GM19351 (cell line): ENCODE measurements at regions not wholly inside any gene's neighbourhood (a gene's known extent, or its start where the extent isn't known, plus 50 kb on each side); places are given as distances from the start of the nearest gene placed in this dataset.

Experiments used
- ATAC-seq: cut with Tn5 transposase; IDR thresholded peaks from one replicate; pipeline ENCODE4 v1.9.1; 2021; ENCODE audit warnings: mild to moderate bottlenecking, moderate library complexity; ENCODE audit not compliant: unreplicated experiment

DNA sequence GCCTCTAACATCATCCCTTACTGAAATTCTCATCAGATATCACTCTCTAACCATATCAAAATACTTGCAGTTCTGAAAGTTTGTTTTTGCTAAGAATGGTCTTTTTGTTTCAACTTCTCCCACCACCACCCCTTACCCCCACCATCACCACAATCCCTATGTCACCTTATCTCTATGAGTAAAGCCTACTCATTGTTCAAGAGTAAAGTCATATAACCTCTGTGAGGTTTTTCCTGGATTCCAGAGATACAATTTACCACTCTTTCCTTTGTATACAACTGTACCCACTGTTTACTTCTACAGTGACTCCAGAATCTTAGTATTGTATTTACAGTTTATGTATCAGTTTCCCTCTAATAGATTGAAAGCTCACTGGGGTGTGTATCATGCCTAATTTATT is 158.0 kb upstream of the PCDH10 start:
- ATAC-seq = no peak

DNA sequence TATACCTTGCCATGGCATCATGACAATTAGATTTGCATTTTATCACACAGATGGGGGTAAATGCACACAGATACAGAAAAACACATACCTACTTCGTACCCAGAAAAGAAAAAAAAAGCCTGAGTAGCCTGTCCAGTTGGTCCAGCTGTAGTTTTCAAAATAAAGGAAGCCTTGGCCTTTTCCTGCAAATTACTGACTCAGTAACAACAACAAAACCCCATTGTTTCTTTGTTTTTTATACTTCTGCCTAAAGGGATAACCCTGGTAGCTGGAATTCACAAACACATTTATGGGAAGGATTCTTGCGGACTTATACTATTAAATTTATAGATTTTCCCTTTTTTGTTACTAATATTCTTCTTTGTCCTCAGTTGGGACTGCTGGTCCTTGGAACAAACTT is 156.4 kb upstream of the PCDH10 start:
- ATAC-seq = no peak

DNA sequence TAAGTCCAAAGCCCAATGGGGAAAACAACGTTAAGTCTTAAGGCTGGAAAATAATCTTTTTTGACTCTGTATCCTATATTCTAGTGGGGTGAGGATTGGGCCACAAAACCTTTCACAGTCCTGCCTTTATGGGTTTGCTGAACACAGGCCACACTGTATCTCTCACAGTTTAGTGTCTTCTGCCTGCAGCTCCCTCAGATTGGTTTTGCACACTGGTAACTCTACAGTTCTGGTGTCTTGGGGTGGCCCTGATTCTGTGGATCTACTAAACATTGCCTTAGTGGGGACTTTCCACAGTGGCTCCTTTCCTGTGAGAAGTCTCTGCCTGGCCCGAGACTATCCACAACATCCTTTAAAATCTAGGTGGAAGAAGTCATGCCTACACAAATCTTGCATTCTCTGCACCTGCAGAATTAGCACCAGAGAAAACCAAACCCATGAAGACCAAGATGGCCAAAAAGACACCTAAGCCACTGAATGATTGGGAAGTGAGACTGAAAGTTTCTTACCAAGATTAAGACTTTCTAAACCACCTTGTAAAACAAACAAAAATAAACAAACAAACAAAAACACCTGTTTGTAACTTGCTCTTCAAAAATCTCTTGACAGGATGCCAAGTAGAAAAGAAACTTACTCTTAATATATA is 150.4 kb upstream of the PCDH10 start:
- ATAC-seq = no peak

DNA sequence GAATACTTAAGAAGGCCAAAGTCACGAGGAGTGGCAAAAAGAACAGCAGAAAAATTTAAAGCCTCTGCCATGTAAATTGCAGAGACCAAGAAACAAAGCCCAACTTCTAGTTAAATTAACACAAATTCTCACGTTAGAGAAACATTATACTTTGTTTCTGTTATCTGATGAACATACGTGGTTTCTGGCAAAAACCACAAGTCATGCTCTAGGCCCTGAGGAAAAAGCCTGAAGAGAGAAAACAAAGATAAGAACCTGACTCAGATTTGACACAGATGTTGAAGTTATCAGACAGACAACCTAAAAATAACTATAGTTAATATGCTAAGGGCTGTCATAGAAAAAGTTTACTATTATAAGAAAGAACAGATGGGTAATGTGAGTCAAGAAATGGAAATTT is 149.1 kb upstream of the PCDH10 start:
- no peak for ATAC-seq

DNA sequence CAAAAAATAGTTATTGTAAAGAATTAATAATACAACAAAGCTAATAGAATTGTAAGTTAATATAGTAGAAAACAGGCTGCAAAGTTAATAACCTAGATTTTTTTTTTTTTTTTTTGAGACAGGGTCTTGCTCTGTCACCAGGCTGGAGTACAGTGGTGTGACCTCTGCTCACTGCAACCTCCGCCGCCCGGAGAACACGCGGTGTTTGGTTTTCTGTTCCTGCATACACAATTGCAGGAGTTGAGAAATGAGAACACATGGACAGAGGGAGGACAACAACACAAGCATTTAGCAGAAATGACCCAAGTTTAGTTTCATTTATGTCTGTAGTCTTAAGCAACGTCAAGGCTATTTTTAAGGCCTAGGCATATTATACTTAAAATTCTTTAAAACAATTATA is 145.9 kb upstream of the PCDH10 start:
- no peak for ATAC-seq

DNA sequence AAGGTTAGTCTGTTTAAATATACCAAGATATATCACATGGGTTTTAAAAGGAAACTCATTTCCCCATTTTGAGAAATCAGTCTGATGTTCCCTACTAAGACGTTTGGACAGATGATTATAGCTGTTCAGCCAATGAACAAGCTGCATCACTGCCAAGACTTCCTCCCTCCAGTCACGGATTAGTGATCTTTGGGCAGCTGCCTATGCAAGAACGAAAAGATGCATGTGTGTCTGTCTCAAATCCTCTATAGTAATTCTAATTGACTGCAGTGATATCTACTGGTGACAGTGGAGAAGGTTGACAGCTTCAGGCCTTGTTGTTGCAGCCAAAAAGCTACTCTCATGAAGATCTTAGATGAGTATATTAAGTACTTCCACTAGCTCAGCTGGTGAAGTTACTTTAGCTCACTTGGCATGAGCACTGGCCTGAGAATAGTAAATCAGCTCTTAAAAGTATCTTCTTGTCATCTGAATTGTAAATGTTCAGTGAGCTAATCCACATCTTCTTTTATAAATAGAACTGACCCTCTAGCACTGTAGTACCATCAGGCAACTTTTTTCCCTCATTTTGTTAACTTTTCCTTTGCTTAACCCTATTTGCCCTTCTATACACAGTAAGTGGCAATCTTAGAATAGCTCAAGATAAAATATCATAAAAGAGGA is 134.5 kb upstream of the PCDH10 start:
- no peak for ATAC-seq

DNA sequence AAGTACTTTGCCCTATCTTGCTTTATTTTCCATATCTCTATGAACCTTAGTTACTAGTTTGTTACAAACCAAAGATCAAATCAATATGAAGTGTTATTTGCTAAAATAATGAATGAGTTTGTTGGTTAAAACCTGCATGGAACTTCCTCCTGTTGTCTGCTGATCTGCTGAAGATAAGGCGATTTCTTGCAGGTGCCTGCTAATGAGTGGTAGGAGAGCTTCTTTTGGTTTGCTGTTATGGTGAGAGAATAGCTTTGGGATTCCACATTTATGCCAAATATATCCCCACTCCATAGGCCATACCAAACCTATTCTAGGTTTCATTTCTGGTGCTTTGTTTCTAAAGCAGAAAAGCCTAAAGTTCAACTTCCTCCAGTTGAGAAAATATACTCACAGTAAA is 103.8 kb upstream of the PCDH10 start:
- no peak for ATAC-seq

DNA sequence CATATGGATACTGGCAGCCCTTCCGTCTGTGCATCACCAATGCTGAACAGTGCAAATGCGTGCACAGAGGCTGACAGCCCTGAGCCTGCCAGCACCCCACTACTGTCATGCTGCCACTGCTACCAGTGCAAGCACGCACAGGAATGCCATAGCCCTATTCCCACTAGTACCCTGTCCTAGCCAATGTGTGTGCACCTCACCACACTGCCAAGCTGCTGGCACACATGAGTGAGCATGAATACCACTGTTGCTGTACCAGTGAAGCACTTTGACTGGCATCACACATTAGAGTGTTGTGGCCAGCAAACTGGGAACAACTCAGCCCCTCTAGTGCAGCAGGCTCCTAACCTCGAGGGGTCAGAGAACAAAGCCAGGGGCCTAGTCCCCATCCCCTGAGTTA is 102.9 kb upstream of the PCDH10 start:
- ATAC-seq = no peak

DNA sequence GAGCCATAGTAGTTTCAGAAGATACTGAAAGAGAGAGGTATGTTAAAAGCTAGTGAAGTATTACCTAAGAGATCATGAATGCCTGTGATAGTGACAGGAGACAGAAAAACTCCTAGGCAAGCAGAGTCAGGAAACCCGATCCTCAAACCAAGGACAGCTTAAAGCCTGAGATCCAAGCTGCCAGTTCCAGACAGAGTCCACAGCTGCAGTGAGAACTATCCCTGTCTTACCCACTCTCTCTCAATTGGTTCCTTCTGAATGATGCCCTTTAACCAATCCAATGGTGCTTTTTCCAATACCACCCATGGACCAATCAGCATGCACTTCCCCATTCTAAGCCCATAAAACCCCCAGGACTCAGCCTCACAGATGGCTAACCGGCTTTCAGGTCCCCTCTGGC is 90.4 kb upstream of the PCDH10 start:
- ATAC-seq = no peak

DNA sequence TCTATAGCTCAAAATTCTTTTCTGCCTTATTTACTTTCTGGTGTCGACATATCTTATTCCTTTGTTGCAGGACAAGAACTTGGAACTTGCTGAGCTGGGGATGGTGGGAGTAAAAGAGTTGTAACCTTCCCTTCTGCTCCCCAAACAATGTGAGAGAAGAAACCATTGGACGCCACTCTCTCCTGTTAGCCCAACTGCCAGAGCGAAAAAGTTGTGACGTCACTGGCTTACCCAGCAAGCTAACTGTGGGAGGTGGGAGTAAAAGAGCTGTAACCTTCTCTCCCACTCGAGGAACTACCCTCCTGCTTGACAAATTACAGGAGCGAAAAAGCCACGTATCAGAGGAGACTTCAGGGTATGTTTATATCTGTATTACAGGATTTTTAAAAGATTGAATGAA is 90.0 kb upstream of the PCDH10 start:
- no peak for ATAC-seq

DNA sequence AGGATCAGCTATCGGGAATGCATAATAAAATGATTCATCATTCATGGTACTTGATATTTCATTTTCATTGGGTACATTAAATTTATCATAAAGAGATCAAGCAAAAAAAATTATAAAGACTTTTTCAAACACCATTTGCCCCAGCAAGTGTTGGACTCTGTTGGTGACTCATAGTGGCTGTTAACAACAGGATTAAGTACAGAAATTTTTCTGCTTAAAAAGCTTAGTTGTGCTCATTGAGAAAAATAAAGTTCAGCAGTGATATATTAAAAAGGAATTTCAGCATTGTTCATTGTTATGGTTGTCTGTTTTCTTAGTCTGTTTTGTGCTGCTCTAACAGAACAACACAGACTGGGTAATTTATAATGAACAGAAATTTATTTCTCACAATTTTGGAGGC is 86.2 kb upstream of the PCDH10 start:
- ATAC-seq = no peak

DNA sequence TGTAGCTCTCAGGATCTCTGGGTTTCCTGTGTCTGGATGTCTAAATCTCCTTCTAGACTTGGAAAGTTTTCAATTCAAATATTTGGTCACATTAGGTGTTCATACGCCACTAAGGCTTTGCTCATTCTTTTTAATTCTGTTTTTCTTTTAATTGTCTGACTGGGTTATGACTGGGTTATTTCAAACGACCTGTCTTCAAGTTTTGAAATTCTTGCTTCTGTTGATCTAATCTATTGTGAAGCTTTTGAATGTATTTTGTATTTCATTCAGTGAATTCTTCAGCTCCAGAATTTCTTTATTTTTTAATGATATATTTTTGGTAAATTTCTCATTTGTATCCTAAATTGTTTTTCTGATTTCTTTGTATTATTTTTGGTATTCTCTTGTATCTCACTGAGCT is 81.0 kb upstream of the PCDH10 start:
- ATAC-seq = no peak

DNA sequence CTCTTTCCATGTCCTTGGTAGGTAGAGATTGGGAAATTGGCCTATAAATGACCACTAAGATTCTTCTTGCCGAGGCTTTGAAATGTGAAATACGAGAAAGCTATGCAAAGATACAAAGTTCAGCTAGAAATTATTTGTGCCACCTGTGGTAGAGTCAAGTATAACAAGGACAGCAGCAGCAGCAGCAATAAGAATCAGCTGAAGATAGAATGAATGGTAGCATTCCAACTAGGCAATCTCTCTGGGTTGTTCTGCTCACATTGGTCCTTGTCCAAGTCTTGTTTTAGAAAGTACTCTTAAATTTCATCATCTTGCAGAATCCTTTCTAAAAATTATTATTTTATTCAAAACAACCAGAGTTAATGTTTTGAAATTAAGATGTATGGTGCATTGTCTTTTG is 67.8 kb upstream of the PCDH10 start:
- no peak for ATAC-seq

DNA sequence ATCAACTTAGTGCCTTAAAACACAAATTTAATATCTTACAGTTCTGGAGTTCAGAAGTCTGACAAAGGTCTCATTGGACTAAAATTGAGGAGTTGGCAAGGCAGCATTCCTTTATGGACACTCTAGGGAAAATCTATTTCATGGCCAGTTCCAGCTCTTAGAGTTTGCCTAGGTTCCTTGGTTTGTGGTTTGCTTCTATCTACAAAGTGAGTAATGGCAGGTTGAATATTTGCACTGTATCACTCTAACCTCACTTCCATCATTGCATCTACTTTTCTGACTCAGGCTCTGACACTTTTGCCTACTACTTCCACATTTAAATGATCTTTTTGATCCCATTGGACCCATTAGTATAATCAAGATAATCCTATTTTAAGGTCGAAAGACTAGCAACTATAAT is 64.7 kb upstream of the PCDH10 start:
- ATAC-seq = no peak

DNA sequence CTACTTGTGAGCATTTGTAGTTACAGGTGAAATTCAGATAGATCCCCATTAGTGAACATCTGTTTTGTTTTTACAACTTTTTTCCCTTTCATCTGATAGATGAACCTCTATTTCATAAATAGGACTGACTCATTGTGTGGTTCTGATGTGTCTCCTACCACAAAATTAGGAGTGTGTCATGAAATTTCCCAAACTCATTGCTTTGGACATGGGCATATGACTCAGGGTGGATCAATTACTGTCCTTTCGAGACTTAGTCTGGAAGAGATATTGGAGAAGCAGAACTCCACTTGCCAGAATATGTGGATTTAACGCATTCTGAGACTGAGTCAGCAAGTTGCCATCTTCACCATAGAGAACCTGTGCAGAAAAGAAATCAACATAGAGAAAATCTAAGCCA is 53.5 kb upstream of the PCDH10 start:
- ATAC-seq = no peak

DNA sequence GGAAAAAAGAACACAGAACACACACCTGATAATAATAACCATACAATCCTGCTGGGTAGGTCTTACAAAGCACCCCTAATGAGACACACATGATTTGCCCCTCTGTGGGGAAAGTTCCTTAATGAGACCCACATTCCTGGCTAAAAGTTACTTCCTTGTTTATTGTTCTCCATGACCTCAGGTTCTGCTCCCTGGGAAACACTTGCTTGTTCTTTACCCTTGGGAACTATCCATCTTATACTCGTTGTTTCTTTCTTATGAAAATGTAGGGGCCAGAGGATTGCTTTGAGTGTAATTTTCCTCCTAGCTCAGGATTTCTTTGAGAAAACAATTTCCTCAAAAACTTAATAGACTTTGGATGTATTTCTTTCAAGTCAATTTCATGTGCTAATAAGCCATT is 52.1 kb upstream of the PCDH10 start:
- no peak for ATAC-seq
